ENCODE measurements at regions not wholly inside any gene's neighbourhood (a gene's known extent, or its start where the extent isn't known, plus 50 kb on each side); places are given as distances from the start of the nearest gene placed in this dataset.

GRCh38 chr16:5852151-5852550 is 754.6 kb upstream of the EEF2KMT start:
- no peak for TF ChIP-seq SNAI2 (CRISPR knock-in tag; IDR thresholded peaks at IDR 0.05)
- TF ChIP-seq, protein P1, sequence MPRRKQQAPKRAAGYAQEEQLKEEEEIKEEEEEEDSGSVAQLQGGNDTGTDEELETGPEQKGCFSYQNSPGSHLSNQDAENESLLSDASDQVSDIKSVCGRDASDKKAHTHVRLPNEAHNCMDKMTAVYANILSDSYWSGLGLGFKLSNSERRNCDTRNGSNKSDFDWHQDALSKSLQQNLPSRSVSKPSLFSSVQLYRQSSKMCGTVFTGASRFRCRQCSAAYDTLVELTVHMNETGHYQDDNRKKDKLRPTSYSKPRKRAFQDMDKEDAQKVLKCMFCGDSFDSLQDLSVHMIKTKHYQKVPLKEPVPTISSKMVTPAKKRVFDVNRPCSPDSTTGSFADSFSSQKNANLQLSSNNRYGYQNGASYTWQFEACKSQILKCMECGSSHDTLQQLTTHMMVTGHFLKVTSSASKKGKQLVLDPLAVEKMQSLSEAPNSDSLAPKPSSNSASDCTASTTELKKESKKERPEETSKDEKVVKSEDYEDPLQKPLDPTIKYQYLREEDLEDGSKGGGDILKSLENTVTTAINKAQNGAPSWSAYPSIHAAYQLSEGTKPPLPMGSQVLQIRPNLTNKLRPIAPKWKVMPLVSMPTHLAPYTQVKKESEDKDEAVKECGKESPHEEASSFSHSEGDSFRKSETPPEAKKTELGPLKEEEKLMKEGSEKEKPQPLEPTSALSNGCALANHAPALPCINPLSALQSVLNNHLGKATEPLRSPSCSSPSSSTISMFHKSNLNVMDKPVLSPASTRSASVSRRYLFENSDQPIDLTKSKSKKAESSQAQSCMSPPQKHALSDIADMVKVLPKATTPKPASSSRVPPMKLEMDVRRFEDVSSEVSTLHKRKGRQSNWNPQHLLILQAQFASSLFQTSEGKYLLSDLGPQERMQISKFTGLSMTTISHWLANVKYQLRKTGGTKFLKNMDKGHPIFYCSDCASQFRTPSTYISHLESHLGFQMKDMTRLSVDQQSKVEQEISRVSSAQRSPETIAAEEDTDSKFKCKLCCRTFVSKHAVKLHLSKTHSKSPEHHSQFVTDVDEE (CRISPR knock-in tag; IDR thresholded peaks at IDR 0.05) = no peak
- no peak for TF ChIP-seq GLIS3 (CRISPR knock-in tag; IDR thresholded peaks at IDR 0.05)
- no peak for TF ChIP-seq PPARA (CRISPR knock-in tag; IDR thresholded peaks at IDR 0.05; ENCODE audit: borderline replicate concordance)
- TF ChIP-seq ZFP30 (CRISPR knock-in tag; IDR thresholded peaks at IDR 0.05) = no peak
- no peak for TF ChIP-seq RARB (CRISPR knock-in tag; IDR thresholded peaks at IDR 0.05)
- no peak for TF ChIP-seq OSR1 (CRISPR knock-in tag; IDR thresholded peaks at IDR 0.05)
- TF ChIP-seq BACH2 (CRISPR knock-in tag; IDR thresholded peaks at IDR 0.05; ENCODE audit: borderline replicate concordance) = no peak
- TF ChIP-seq ARNTL (CRISPR knock-in tag; IDR thresholded peaks at IDR 0.05; ENCODE audit: borderline replicate concordance, low read depth) = no peak
- TF ChIP-seq, protein P2, sequence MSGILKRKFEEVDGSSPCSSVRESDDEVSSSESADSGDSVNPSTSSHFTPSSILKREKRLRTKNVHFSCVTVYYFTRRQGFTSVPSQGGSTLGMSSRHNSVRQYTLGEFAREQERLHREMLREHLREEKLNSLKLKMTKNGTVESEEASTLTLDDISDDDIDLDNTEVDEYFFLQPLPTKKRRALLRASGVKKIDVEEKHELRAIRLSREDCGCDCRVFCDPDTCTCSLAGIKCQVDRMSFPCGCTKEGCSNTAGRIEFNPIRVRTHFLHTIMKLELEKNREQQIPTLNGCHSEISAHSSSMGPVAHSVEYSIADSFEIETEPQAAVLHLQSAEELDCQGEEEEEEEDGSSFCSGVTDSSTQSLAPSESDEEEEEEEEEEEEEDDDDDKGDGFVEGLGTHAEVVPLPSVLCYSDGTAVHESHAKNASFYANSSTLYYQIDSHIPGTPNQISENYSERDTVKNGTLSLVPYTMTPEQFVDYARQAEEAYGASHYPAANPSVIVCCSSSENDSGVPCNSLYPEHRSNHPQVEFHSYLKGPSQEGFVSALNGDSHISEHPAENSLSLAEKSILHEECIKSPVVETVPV (CRISPR knock-in tag; IDR thresholded peaks at IDR 0.05) = no peak
- TF ChIP-seq ZNF70 (CRISPR knock-in tag; IDR thresholded peaks at IDR 0.05) = no peak
- no peak for TF ChIP-seq CSDC2 (CRISPR knock-in tag; IDR thresholded peaks at IDR 0.05)
- TF ChIP-seq PATZ1 (CRISPR knock-in tag; IDR thresholded peaks at IDR 0.05; ENCODE audit: borderline replicate concordance) = no peak
- no peak for TF ChIP-seq ZNF565 (CRISPR knock-in tag; conservative IDR thresholded peaks at IDR 0.05; ENCODE audit: low read depth)
- TF ChIP-seq ISL1 (CRISPR knock-in tag; IDR thresholded peaks at IDR 0.05) = no peak
- no peak for TF ChIP-seq ZFP3 (CRISPR knock-in tag; IDR thresholded peaks at IDR 0.05)
- TF ChIP-seq POU6F1 (CRISPR knock-in tag; IDR thresholded peaks at IDR 0.05; ENCODE audit: borderline replicate concordance, low read depth) = no peak
- no peak for TF ChIP-seq ZNF8 (CRISPR knock-in tag; IDR thresholded peaks at IDR 0.05)
- TF ChIP-seq ZC3H10 (CRISPR knock-in tag; IDR thresholded peaks at IDR 0.05) = no peak
- TF ChIP-seq, protein P3, sequence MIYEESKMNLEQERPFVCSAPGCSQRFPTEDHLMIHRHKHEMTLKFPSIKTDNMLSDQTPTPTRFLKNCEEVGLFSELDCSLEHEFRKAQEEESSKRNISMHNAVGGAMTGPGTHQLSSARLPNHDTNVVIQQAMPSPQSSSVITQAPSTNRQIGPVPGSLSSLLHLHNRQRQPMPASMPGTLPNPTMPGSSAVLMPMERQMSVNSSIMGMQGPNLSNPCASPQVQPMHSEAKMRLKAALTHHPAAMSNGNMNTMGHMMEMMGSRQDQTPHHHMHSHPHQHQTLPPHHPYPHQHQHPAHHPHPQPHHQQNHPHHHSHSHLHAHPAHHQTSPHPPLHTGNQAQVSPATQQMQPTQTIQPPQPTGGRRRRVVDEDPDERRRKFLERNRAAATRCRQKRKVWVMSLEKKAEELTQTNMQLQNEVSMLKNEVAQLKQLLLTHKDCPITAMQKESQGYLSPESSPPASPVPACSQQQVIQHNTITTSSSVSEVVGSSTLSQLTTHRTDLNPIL (CRISPR knock-in tag; IDR thresholded peaks at IDR 0.05; ENCODE audit: low read depth) = no peak
- no peak for ATAC-seq

- TF ChIP-seq SNAI2 (CRISPR knock-in tag; IDR thresholded peaks at IDR 0.05) = no peak
- no peak for TF ChIP-seq ZFP30 (CRISPR knock-in tag; IDR thresholded peaks at IDR 0.05)
- TF ChIP-seq POU6F1 (CRISPR knock-in tag; IDR thresholded peaks at IDR 0.05; ENCODE audit: borderline replicate concordance, low read depth) = no peak
- TF ChIP-seq ARNTL (CRISPR knock-in tag; IDR thresholded peaks at IDR 0.05; ENCODE audit: borderline replicate concordance, low read depth) = no peak
- TF ChIP-seq, protein P3 (CRISPR knock-in tag; IDR thresholded peaks at IDR 0.05; ENCODE audit: low read depth) = no peak
- TF ChIP-seq ZNF70 (CRISPR knock-in tag; IDR thresholded peaks at IDR 0.05) = no peak
- TF ChIP-seq ZC3H10 (CRISPR knock-in tag; IDR thresholded peaks at IDR 0.05) = no peak
- TF ChIP-seq ZNF8 (CRISPR knock-in tag; IDR thresholded peaks at IDR 0.05) = no peak
- no peak for TF ChIP-seq TCF4 (CRISPR knock-in tag; IDR thresholded peaks at IDR 0.05; ENCODE audit: borderline replicate concordance)
- no peak for ATAC-seq
Observed at GRCh38 chr16:5851393-5851982, 753.9 kb upstream of the EEF2KMT start.

Measured in SK-N-SH treated with all-trans-retinoic acid at 6 μM for 48 hours (cell line).